Spleen (tissue), 11 donors: ENCODE measurements at regions not wholly inside any gene's neighbourhood (a gene's known extent, or its start where the extent isn't known, plus 50 kb on each side); places are given as distances from the start of the nearest gene placed in this dataset.

Experiments
- DNase-seq: peaks from one replicate; pipeline ENCODE4 v3.0.0-alpha.2; 2020
- H3K27ac ChIP-seq, 8 donors: fragments of 200-600 bp; sonication (generic) in 7 of 8; 1 replicate in 4 of 8; 2 replicates in 4 of 8; pipeline versions ENCODE4 v1.5.0 to v1.8.0; 2016 to 2021; ENCODE audit warnings: inconsistent platforms in 4 of 8, mild to moderate bottlenecking in 4 of 8, moderate library complexity in 1 of 8
- H3K27me3 ChIP-seq, 7 donors: fragments of 200-600 bp; sonication (generic) in 6 of 7; replicated peaks in 1 of 7; 1 replicate in 4 of 7; 2 replicates in 3 of 7; pipeline versions ENCODE4 v1.5.0 to v1.8.0; 2016 to 2021; ENCODE audit warnings: inconsistent platforms in 3 of 7, mild to moderate bottlenecking in 1 of 7
- H3K36me3 ChIP-seq, 6 donors: fragments of 200-600 bp; sonication (generic) in 5 of 6; 1 replicate in 4 of 6; 2 replicates in 2 of 6; pipeline versions ENCODE4 v1.5.0 to v1.8.0; 2016 to 2021; ENCODE audit warnings: inconsistent platforms in 2 of 6
- H3K4me1 ChIP-seq, 6 donors: fragments of 200-600 bp; sonication (generic) in 5 of 6; 1 replicate in 3 of 6; 2 replicates in 3 of 6; pipeline versions ENCODE4 v1.5.0 to v1.8.0; 2016 to 2021; ENCODE audit warnings: inconsistent platforms in 3 of 6
- H3K4me3 ChIP-seq, 8 donors: fragments of 200-600 bp; sonication (generic) in 7 of 8; 1 replicate in 4 of 8; 2 replicates in 4 of 8; pipeline versions ENCODE4 v1.5.0 to v1.8.0; 2016 to 2021; ENCODE audit warnings: inconsistent platforms in 4 of 8, mild to moderate bottlenecking in 4 of 8, moderate library complexity in 2 of 8
- H3K9me3 ChIP-seq, 8 donors: fragments of 200-600 bp; sonication (generic) in 7 of 8; 1 replicate in 4 of 8; 2 replicates in 4 of 8; pipeline versions ENCODE4 v1.5.0 to v1.8.0; 2016 to 2021; ENCODE audit warnings: inconsistent platforms in 4 of 8
- POLR2A ChIP-seq, 3 donors: fragments of 450-650 bp; IDR thresholded peaks; one replicate each; pipeline ENCODE4 v1.5.1; 2017; ENCODE audit warnings: antibody characterized with exemption in 3 of 3, mild to moderate bottlenecking in 1 of 3
- POLR2AphosphoS5 ChIP-seq, 3 donors: sonication (generic); formaldehyde crosslinking; IDR thresholded peaks; one replicate each; pipeline ENCODE4 v1.5.1; 2017; ENCODE audit warnings: antibody characterized with exemption in 3 of 3
- WGBS, 5 donors: extraction: QIAGEN DNeasy Blood & Tissue Kit in 3 of 5; methylation state at CpG; one replicate each; pipeline versions ENCODE4 v1.1.5 to v1.1.7; 2013 to 2018; 5-methylcytosine and 5-hydroxymethylcytosine counted together
- intact Hi-C: fragments of 100-400 bp; cut with DNase I; formaldehyde crosslinking; loops from one replicate; pipeline ENCODE4 v1.15.0; 2023; ENCODE audit warnings: low total_unique reads
- TF ChIP-seq, protein P1 (sequence below), 11 experiments: fragments of 200-600 bp in 7 of 11; fragments of 450-650 bp in 4 of 11; sonication (generic) in 4 of 11; IDR thresholded peaks in 8 of 11; conservative IDR thresholded peaks in 3 of 11; 1 replicate in 7 of 11; 2 replicates in 4 of 11; pipeline versions ENCODE4 v1.4.0 to v1.8.0; 2016 to 2021; ENCODE audit warnings: antibody characterized with exemption in 11 of 11, inconsistent platforms in 4 of 11, mild to moderate bottlenecking in 1 of 11
- donor health status: healthy with polysubstance abuse.
- donor health status: DM: no; HTN: no; CAD: no; lungs with moderate emphysema.
- donor health status: DM: no; HTN: no; CAD: no.
- donor health status: Bipolar disorder and iron deficiency.
- donor health status: healthy.
- donor health status: DM: no; HTN: no; CAD: no.
- donor health status: DM: yes; HTN: yes; CAD: no.

DNA sequence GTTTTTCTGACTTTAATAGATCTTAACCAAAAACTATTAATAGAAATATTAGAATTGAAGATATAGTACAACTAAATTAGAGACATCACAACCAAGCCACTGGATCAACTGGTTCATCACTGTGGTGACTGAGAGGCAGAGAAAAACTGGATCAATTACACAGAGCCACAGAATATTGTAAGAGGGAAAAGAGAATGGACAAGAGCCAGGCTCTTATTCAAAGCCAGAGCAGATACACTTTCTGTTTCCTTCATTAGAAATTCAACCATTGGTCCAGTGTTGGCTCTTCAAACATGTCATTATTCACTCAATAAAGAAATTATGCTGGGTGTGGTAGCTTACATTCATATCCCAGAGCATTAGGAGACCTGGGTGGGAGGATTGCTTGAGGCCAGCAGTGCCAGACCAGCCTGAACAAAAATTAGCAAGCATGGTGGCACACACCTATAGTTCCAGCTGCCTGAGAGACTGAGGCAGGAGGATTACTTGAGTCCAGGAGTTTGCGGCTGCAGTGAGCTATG lies 295.1 kb downstream of the NEBL start:
- Histone ChIP-seq H3K27ac (no peak overlapping the region), H3K9me3 (no peaks in the 10 kb centered on the region), H3K36me3 (no peaks in the 10 kb centered on the region), H3K27me3 (no peaks in the 10 kb centered on the region), H3K4me1 (no peaks in the 10 kb centered on the region), H3K4me3 (no peak overlapping the region)
- DNase-seq: no peak
- intact Hi-C loops: no loop called here
- TF ChIP-seq POLR2A (IDR thresholded peaks at IDR 0.05): no peak
- TF ChIP-seq POLR2AphosphoS5 (IDR thresholded peaks at IDR 0.05): no peak
- TF ChIP-seq, protein P1, sequence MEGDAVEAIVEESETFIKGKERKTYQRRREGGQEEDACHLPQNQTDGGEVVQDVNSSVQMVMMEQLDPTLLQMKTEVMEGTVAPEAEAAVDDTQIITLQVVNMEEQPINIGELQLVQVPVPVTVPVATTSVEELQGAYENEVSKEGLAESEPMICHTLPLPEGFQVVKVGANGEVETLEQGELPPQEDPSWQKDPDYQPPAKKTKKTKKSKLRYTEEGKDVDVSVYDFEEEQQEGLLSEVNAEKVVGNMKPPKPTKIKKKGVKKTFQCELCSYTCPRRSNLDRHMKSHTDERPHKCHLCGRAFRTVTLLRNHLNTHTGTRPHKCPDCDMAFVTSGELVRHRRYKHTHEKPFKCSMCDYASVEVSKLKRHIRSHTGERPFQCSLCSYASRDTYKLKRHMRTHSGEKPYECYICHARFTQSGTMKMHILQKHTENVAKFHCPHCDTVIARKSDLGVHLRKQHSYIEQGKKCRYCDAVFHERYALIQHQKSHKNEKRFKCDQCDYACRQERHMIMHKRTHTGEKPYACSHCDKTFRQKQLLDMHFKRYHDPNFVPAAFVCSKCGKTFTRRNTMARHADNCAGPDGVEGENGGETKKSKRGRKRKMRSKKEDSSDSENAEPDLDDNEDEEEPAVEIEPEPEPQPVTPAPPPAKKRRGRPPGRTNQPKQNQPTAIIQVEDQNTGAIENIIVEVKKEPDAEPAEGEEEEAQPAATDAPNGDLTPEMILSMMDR (IDR thresholded peaks at IDR 0.05 in 8 of 11, conservative IDR thresholded peaks at IDR 0.05 in 3 of 11): no peak
- WGBS, 5 donors: 87 to 100% (median 100%) methylated on average over 1 of the region's 1 CpG

DNA sequence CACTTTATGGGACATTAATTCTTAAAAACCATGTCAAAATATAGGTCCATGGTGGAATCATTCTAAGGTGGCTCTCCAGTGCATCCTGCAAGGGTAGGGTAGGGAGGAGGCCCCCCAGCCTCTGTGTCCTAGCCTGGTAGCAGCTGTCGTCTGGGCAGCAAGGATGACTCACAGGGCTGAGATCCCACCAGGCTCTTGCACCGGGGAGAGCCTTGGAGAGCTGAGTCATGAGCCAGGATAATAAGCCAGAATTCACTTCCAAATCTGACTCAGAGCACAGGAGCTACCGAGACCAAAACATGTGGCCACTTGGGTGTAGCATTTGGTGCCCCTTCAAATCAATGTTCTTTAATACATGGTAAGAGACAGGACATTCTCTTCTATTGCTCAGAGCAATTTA lies 298.5 kb downstream of the NEBL start:
- DNase-seq: no peak
- TF ChIP-seq POLR2AphosphoS5 (IDR thresholded peaks at IDR 0.05): no peak
- TF ChIP-seq POLR2A (IDR thresholded peaks at IDR 0.05): no peak
- TF ChIP-seq, protein P1 (IDR thresholded peaks at IDR 0.05 in 8 of 11, conservative IDR thresholded peaks at IDR 0.05 in 3 of 11): no peak
- WGBS, 5 donors: 61 to 88% (median 67%) methylated on average over 2 to 3 of the region's 3 CpGs

DNA sequence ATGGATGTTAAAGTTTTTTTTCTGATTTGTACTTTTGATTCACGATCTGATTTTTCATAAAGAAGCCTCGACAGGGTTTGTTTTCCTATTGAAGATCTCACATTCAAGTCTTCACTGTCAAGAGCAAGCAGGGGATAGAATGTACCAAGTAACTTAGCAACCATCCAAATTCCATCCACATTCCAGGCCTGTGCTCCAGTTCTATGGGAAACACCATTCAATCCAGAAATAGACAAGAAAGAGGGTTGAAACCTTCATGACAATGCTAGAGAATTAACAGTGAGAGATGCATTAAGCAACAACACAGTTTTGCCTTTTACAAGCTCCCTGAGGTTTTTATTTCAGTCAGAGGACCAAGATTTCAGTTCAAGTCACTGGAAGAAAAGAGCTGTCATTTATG lies 300.2 kb downstream of the NEBL start:
- Histone ChIP-seq H3K9me3 (no peaks in the 10 kb centered on the region), H3K4me3 (no peak overlapping the region), H3K27ac (no peak overlapping the region), H3K4me1 (no peaks in the 10 kb centered on the region), H3K27me3 (no peaks in the 10 kb centered on the region), H3K36me3 (no peaks in the 10 kb centered on the region)
- 73 to 87% (median 80%) methylated on average over 2 of the region's 2 CpGs for WGBS, 5 donors
- TF ChIP-seq, protein P1 (IDR thresholded peaks at IDR 0.05 in 8 of 11, conservative IDR thresholded peaks at IDR 0.05 in 3 of 11): no peak
- TF ChIP-seq POLR2AphosphoS5 (IDR thresholded peaks at IDR 0.05): no peak
- TF ChIP-seq POLR2A (IDR thresholded peaks at IDR 0.05): no peak
- DNase-seq: no peak
- intact Hi-C loops: no loop called here

More for the DNA sequence above, 298.5 kb downstream of the NEBL start:
- intact Hi-C loops: no loop called here
- Histone ChIP-seq H3K27me3 (no peaks in the 10 kb centered on the region), H3K27ac (no peak overlapping the region), H3K36me3 (no peaks in the 10 kb centered on the region), H3K4me3 (no peak overlapping the region), H3K4me1 (no peaks in the 10 kb centered on the region), H3K9me3 (no peaks in the 10 kb centered on the region)

DNA sequence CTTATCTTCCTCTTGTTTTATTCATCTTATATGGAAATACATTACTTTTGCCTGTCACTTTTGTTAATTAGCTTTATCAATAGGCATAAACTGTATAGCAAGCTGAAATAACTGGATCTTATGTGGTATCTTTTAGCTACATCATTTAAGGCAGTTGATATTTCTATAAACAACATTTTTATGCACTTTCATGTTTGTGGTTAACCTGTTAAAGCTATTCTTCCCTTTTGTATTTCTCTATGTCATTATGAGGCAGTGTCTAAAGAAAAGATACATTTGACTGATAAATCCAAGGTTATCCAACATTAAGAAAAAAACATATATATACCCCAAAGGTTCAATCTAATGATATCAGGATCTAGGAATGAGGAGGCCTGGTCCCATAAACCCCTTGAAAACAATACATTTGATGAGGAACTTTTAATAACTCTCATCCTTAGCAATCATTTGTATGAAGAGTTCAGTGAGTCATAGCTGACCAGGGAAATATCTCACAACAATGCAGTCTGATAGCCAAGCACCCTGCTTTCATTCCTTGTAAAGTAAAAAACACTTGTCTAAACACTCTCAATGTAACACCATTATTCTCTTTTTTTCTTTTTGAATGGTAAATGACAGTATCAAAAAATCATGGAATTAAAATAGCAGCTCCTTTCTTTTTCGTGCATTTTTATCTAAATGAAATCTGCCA lies 300.9 kb downstream of the NEBL start:
- Histone ChIP-seq H3K27ac (no peak overlapping the region), H3K9me3 (no peaks in the 10 kb centered on the region), H3K4me3 (no peak overlapping the region), H3K27me3 (no peaks in the 10 kb centered on the region), H3K4me1 (no peaks in the 10 kb centered on the region), H3K36me3 (no peaks in the 10 kb centered on the region)
- no peak for DNase-seq
- WGBS, 5 donors: 60 to 90% (median 79%) methylated on average over 1 of the region's 1 CpG
- TF ChIP-seq, protein P1 (IDR thresholded peaks at IDR 0.05 in 8 of 11, conservative IDR thresholded peaks at IDR 0.05 in 3 of 11): no peak
- TF ChIP-seq POLR2AphosphoS5 (IDR thresholded peaks at IDR 0.05): no peak
- TF ChIP-seq POLR2A (IDR thresholded peaks at IDR 0.05): no peak
- intact Hi-C loops: no loop called here
